Nephron progenitor cell (in vitro differentiated cells): ENCODE measurements at regions not wholly inside any gene's neighbourhood (a gene's known extent, or its start where the extent isn't known, plus 50 kb on each side); places are given as distances from the start of the nearest gene placed in this dataset.

Experiments used
- DNase-seq: peaks from one replicate; pipeline ENCODE4 v3.0.0; 2021
- H3K27ac Mint-ChIP-seq: 2 replicates; pipeline ENCODE4 v1.8.0; 2021; ENCODE audit warnings: mild to moderate bottlenecking, moderate library complexity, mixed read lengths
- H3K27me3 Mint-ChIP-seq: 2 replicates; pipeline ENCODE4 v1.8.0; 2021; ENCODE audit warnings: mild to moderate bottlenecking, low read depth, mixed read lengths; ENCODE audit not compliant: poor library complexity
- H3K36me3 Mint-ChIP-seq: 2 replicates; pipeline ENCODE4 v1.8.0; 2021; ENCODE audit warnings: low read depth, mixed read lengths
- H3K4me1 Mint-ChIP-seq: 2 replicates; pipeline ENCODE4 v1.8.0; 2021; ENCODE audit warnings: mixed read lengths
- H3K4me3 Mint-ChIP-seq: 2 replicates; pipeline ENCODE4 v1.8.0; 2021; ENCODE audit warnings: mild to moderate bottlenecking, moderate library complexity, mixed read lengths
- H3K9me3 Mint-ChIP-seq: 2 replicates; pipeline ENCODE4 v1.8.0; 2021; ENCODE audit warnings: mild to moderate bottlenecking, moderate library complexity, mixed read lengths
- CTCF ChIP-seq: fragments of 200-600 bp; sonication (generic); IDR thresholded peaks from 2 replicates; pipeline ENCODE4 v1.5.0; 2021; ENCODE audit warnings: antibody characterized with exemption

GRCh38 chr15:70362886-70363285, 265.2 kb upstream of the TLE3 start:
- Mint-ChIP-seq H3K9me3 (peaks cover 30% of the 10 kb centered on the region), H3K27me3 (peaks cover 11% of the 10 kb centered on the region), H3K4me1 (peaks cover 45% of the 10 kb centered on the region), H3K36me3 (no peaks in the 10 kb centered on the region), H3K27ac (no peak overlapping the region), H3K4me3 (no peak overlapping the region)
- peak; percentile 75 for TF ChIP-seq CTCF
- DNase-seq = peak; percentile 61

GRCh38 chr15:70362350-70362749, 264.6 kb upstream of the TLE3 start:
- Mint-ChIP-seq H3K4me3 (no peak overlapping the region), H3K4me1 (peaks cover 50% of the 10 kb centered on the region), H3K27me3 (peaks cover 12% of the 10 kb centered on the region), H3K27ac (no peak overlapping the region), H3K9me3 (peaks cover 30% of the 10 kb centered on the region), H3K36me3 (no peaks in the 10 kb centered on the region)
- DNase-seq = no peak
- no peak for TF ChIP-seq CTCF

GRCh38 chr15:70361891-70362290, 264.2 kb upstream of the TLE3 start:
- Mint-ChIP-seq H3K27ac (no peak overlapping the region), H3K36me3 (no peaks in the 10 kb centered on the region), H3K4me1 (peaks cover 55% of the 10 kb centered on the region), H3K9me3 (peaks cover 27% of the 10 kb centered on the region), H3K4me3 (no peak overlapping the region), H3K27me3 (peaks cover 15% of the 10 kb centered on the region)
- TF ChIP-seq CTCF = no peak
- DNase-seq = no peak

GRCh38 chr15:70361106-70361505, 263.4 kb upstream of the TLE3 start:
- Mint-ChIP-seq H3K9me3 (peaks cover 19% of the 10 kb centered on the region), H3K27ac (no peak overlapping the region), H3K36me3 (no peaks in the 10 kb centered on the region), H3K4me3 (no peak overlapping the region), H3K4me1 (peaks cover 58% of the 10 kb centered on the region), H3K27me3 (peaks cover 16% of the 10 kb centered on the region)
- DNase-seq = no peak
- TF ChIP-seq CTCF = no peak

GRCh38 chr15:70358871-70359647, 261.3 kb upstream of the TLE3 start:
- peaks cover 67% of the 10 kb centered on the region for H3K4me1 Mint-ChIP-seq
- peak overlapping the region; percentile 31 for H3K4me3 Mint-ChIP-seq
- no peaks in the 10 kb centered on the region for H3K36me3 Mint-ChIP-seq
- H3K27me3 Mint-ChIP-seq = peaks cover 25% of the 10 kb centered on the region
- DNase-seq = no peak
- TF ChIP-seq CTCF = no peak
- H3K27ac Mint-ChIP-seq = no peak overlapping the region
- H3K9me3 Mint-ChIP-seq = peaks cover under 1% of the 10 kb centered on the region
